Erythroblast (primary cell): ENCODE measurements at regions not wholly inside any gene's neighbourhood (a gene's known extent, or its start where the extent isn't known, plus 50 kb on each side); places are given as distances from the start of the nearest gene placed in this dataset.

Source experiments
- GATA1 ChIP-seq: IDR thresholded peaks from 2 replicates; pipeline ENCODE4 v1.6.1; 2011; ENCODE audit warnings: low read depth, mild to moderate bottlenecking, control low read depth, low read length, moderate library complexity
- POLR2A ChIP-seq: IDR thresholded peaks from 2 replicates; pipeline ENCODE4 v1.6.1; 2011; ENCODE audit warnings: mild to moderate bottlenecking, low read length

DNA sequence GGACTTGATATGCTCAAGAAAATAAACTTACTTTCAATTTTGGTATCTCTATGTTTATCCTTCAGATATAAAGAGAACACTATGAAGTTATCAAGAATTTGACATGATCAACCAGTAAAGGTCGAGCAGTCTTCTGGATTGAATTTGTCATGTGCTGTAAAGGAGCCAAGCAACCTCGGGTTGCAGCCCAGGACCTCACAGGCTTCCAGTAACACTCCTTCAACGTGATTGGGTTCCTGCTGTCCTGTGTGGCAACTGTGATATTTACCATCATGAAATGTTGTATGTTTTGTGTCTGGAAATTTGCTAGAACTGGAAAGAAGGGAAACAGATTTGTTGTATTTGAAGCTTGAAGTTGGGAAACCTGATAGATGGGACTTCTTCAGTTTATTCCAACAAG, 52.0 kb upstream of the UGT2B7 start:
- TF ChIP-seq POLR2A (no peak), GATA1 (no peak)
